ENCODE measurements at regions not wholly inside any gene's neighbourhood (a gene's known extent, or its start where the extent isn't known, plus 50 kb on each side); places are given as distances from the start of the nearest gene placed in this dataset.

GRCh38 chr4:19728773-19729172, 522.9 kb upstream of the SLIT2 start:
- ATAC-seq, result no peak
- no peaks in the 10 kb centered on the region for H3K36me3 ChIP-seq
- no peaks in the 10 kb centered on the region for H3K27me3 ChIP-seq
- H3K4me1 ChIP-seq, result no peaks in the 10 kb centered on the region
- H3K4me3 ChIP-seq, result no peak overlapping the region
- H3K9me3 ChIP-seq, result peaks cover 0 to 6% (median 0%) of the 10 kb centered on the region in 3 donors
- WGBS, 2 donors (ENCODE audit: low coverage in 1 of 2), result 63 to 82% methylated on average over 1 of the region's 1 CpG
- no peak overlapping the region for H3K27ac ChIP-seq
- TF ChIP-seq EP300 (IDR thresholded peaks at IDR 0.05) (no peak), POLR2AphosphoS5 (IDR thresholded peaks at IDR 0.05) (no peak)

DNA sequence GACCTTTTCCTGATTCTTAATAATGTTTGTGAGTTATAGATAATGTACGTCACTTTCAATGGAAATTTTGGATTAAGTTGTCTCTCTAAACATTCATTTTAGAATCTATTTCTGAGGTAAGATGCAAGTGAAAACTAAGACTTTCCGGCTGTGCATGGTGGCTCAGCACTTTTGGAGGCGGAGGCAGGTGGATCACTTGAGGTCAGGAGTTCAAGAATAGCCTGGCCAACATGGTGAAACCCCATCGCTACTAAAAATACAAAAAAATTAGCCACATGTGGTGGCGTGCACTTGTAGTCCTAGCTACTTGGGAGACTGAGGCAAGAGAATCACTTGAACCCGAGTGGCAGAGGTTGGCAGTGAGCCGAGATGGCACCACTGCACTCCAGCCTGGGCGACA, 524.6 kb upstream of the SLIT2 start:
- Histone ChIP-seq H3K9me3 (peaks cover 0 to 6% (median 0%) of the 10 kb centered on the region in 3 donors), H3K27me3 (no peaks in the 10 kb centered on the region), H3K4me3 (no peak overlapping the region), H3K36me3 (no peaks in the 10 kb centered on the region), H3K27ac (no peak overlapping the region), H3K4me1 (no peaks in the 10 kb centered on the region)
- TF ChIP-seq, protein P1, sequence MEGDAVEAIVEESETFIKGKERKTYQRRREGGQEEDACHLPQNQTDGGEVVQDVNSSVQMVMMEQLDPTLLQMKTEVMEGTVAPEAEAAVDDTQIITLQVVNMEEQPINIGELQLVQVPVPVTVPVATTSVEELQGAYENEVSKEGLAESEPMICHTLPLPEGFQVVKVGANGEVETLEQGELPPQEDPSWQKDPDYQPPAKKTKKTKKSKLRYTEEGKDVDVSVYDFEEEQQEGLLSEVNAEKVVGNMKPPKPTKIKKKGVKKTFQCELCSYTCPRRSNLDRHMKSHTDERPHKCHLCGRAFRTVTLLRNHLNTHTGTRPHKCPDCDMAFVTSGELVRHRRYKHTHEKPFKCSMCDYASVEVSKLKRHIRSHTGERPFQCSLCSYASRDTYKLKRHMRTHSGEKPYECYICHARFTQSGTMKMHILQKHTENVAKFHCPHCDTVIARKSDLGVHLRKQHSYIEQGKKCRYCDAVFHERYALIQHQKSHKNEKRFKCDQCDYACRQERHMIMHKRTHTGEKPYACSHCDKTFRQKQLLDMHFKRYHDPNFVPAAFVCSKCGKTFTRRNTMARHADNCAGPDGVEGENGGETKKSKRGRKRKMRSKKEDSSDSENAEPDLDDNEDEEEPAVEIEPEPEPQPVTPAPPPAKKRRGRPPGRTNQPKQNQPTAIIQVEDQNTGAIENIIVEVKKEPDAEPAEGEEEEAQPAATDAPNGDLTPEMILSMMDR (IDR thresholded peaks at IDR 0.05), result no peak
- TF ChIP-seq POLR2AphosphoS5 (IDR thresholded peaks at IDR 0.05) (no peak), POLR2A (IDR thresholded peaks at IDR 0.05) (no peak), EP300 (IDR thresholded peaks at IDR 0.05) (no peak)
- ATAC-seq, result no peak
- 88 to 100% methylated on average over 3 to 8 of the region's 8 CpGs for WGBS, 2 donors (ENCODE audit: low coverage in 1 of 2)

GRCh38 chr4:19725130-19725529, 526.6 kb upstream of the SLIT2 start:
- Histone ChIP-seq H3K27ac (no peak overlapping the region), H3K4me3 (no peak overlapping the region), H3K4me1 (no peaks in the 10 kb centered on the region), H3K27me3 (no peaks in the 10 kb centered on the region), H3K9me3 (no peaks in the 10 kb centered on the region), H3K36me3 (no peaks in the 10 kb centered on the region)
- TF ChIP-seq, protein P1 (IDR thresholded peaks at IDR 0.05), result no peak
- TF ChIP-seq EP300 (IDR thresholded peaks at IDR 0.05), result no peak
- no peak for TF ChIP-seq POLR2AphosphoS5 (IDR thresholded peaks at IDR 0.05)
- TF ChIP-seq POLR2A (IDR thresholded peaks at IDR 0.05), result no peak
- WGBS, 2 donors (ENCODE audit: low coverage in 1 of 2), result 85 to 94% methylated on average over 3 of the region's 3 CpGs
- no peak for ATAC-seq

DNA sequence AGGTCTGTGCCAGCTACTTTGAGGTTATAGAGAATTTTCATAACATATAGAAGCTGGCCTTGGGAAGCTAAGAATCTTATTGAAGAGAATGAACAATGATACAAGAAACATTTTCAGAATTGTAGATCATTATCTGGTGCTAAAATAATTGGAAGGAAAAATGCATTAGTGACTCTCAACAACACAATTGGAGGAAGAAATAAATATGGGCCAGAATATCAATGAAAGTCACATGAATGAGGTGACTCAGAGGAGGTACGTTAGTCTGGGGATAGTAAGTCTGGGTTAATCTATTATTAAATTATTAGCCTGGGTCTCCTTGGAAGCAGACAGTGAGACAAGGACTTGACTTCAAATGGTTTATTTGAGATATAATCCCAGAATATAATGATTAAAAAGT, 529.3 kb upstream of the SLIT2 start:
- WGBS, 2 donors (ENCODE audit: low coverage in 1 of 2), result 67 to 69% methylated on average over 1 of the region's 1 CpG
- Histone ChIP-seq H3K27ac (no peak overlapping the region), H3K9me3 (no peaks in the 10 kb centered on the region), H3K4me1 (no peaks in the 10 kb centered on the region), H3K4me3 (no peak overlapping the region), H3K36me3 (no peaks in the 10 kb centered on the region), H3K27me3 (no peaks in the 10 kb centered on the region)
- TF ChIP-seq, protein P1 (IDR thresholded peaks at IDR 0.05), result no peak
- no peak for TF ChIP-seq POLR2AphosphoS5 (IDR thresholded peaks at IDR 0.05)
- TF ChIP-seq POLR2A (IDR thresholded peaks at IDR 0.05), result no peak
- TF ChIP-seq EP300 (IDR thresholded peaks at IDR 0.05), result no peak
- ATAC-seq, result no peak

DNA sequence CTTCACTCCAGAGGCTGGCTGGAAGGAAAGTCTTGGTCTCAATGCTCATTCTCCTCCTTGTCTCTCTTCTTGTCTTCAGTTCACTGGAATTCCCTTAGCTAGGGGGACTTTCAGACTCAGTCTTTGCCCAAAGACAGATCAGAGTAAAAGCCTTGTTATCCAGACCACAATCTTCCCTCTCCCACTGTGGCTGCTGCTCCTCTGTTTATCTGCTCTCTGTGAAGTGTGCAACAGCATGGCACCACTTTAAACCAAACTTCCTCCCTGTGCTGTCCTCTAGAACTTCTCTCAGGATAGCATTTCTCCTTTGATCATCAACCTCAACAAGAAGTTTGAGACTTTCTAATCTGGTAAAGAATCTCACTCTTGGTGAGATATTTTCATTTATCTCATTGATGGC, 530.1 kb upstream of the SLIT2 start:
- Histone ChIP-seq H3K27me3 (no peaks in the 10 kb centered on the region), H3K27ac (no peak overlapping the region), H3K4me1 (no peaks in the 10 kb centered on the region), H3K36me3 (no peaks in the 10 kb centered on the region), H3K9me3 (no peaks in the 10 kb centered on the region), H3K4me3 (no peak overlapping the region)
- no peak for ATAC-seq
- TF ChIP-seq EP300 (IDR thresholded peaks at IDR 0.05) (no peak), POLR2A (IDR thresholded peaks at IDR 0.05) (no peak), POLR2AphosphoS5 (IDR thresholded peaks at IDR 0.05) (no peak)
- TF ChIP-seq, protein P1 (IDR thresholded peaks at IDR 0.05), result no peak
